NCI-H1092 treated with DMSO at 0.1 percent for 48 hours (cell line): ENCODE measurements at regions not wholly inside any gene's neighbourhood (a gene's known extent, or its start where the extent isn't known, plus 50 kb on each side); places are given as distances from the start of the nearest gene placed in this dataset.

Experiments used
- DNase-seq: peaks from one replicate; lab custom pipeline; 2025; lab: John Stamatoyannopoulos, UW

DNA sequence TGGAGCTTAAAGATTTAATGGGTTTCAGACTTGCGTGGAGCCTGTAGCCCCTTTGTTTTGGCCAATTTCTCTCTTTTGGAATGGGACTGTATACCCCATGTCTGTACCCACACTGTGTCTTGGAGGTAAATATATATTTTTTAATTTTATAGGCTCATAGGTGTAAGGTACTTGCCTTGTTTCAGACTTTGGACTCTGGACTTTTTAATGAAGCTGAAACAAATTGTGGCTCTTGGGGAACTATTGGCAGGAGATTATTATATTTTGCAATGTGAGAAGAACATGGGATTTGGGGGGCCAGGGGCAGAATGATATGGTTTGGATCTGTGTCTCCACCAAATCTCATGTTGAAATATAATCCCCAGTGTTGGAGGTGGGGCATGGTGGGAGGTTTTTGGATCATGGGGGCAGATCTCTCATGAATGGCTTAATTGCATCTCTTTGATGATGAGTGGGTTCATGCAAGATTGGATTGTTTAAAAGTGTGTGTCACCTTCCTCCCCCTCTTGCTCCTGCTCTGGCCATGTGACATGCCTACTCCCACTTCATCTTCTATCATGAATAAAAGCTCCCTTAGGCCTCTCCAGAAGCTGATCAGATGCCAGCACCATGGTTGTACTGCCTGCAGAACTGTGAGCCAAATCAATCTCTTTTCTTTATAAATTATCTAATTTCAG lies 74.1 kb upstream of the ARHGAP20 start:
- no peak for DNase-seq

DNA sequence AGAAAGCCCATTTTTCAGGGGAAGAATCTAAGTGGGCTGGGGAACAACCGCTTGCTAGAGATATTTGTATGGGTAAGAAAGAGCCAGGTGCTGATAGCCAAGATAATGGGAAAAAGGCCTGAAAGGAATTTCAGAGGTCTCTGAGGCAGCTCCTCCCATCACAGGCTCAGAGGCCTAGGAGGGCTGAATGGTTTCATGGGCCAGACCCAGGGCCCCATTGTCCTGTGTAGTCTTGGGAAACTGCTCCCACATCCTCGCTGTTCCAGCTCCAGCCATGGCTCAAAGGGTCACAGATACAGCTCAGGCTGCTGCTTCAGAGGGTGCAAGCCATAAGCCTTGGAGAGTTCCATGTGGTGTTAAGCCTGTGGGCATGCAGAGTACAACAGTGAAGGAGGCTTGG lies 73.2 kb upstream of the ARHGAP20 start:
- DNase-seq, result no peak

DNA sequence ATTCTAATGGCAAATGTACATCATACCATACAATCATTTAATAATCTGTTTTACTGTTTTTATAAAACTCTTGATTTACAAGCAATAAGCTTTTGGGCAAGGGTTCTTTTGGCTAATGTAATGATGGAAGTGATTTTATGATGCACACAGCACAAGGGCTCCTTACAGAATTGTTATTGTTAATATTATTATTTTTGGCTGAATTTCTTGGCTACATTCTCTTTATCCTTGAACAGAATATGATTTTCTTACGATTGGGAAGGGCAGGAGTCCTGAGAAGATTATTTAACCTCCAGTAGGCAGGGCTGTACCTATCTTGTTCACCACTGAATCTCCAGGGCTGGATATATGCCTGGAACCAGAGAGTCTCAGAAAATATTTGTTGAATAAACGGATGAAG lies 70.4 kb upstream of the ARHGAP20 start:
- no peak for DNase-seq

DNA sequence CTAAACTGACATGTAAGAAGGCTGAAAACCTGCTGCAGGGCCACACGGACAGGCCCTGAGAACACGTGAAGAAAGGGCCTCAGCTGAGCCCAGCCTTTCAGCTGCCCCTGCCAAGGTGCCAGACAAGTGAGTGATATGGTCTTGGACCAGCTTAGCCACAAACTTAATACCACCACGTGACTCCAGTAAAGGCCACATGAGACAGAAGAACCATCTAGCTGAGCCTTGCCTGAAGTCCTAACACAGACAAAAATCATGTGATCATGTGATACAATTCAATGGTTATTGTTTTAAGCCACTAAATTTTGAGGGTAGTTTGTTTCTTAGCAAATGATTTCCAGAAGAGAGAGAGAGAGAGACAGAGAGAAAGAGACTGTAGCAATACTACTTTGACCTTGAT lies 66.9 kb upstream of the ARHGAP20 start:
- no peak for DNase-seq

DNA sequence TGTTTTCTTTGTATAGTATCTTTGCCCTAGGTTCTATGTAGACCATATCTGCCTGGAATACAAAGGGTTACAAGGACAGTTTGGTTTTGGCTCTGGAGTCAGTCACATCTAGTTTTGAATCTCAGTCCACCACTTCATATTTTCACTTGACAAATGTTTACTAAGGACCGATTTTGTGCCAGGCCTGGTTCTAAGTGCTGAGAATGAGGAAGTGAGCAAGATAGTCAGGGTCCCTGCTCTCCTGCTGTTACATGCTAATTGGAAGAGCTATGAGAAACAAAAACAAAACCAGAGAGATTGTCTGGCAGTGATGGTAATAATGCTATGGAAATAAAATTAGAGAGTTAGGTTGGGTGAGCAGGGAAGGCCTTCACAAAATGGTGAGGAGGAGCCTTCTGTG lies 66.1 kb upstream of the ARHGAP20 start:
- no peak for DNase-seq

DNA sequence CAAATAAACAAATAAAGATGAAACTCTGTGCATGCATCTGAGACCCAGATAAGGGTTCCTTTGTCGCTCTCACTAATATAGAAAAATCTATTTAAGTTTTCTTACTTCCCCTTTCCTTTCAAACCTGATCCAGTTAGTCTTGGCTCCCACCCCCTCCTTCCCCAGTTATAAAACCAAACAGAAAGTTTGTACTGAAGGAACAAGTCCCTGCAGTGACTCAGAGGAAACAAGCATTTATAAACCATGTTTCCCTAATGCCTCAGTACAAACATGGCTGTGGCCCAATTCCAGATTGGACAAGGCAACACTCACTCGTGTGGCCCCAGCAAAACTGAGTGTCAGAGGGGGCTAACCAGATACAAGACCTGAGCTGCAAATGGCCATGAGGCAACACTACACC lies 65.5 kb upstream of the ARHGAP20 start:
- no peak for DNase-seq

DNA sequence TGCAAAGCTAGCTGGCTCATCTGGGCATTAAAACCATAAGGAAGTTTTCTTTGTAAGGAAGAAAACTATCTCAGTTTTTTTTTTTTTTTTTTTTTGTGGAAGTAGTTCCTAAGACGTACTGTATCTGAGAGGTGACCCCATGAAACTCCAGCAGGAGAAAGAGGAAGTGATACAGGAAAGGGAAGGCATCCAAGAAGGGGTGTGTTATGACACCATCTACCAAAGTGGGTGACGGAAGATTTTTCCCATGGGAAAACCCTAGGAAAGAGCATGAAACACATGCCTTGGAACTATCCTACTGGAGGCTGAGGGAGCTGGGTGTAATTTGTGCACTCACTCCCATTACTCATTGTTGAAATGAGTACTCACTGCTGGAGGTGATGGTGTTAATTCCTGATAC lies 63.8 kb upstream of the ARHGAP20 start:
- DNase-seq, result no peak

DNA sequence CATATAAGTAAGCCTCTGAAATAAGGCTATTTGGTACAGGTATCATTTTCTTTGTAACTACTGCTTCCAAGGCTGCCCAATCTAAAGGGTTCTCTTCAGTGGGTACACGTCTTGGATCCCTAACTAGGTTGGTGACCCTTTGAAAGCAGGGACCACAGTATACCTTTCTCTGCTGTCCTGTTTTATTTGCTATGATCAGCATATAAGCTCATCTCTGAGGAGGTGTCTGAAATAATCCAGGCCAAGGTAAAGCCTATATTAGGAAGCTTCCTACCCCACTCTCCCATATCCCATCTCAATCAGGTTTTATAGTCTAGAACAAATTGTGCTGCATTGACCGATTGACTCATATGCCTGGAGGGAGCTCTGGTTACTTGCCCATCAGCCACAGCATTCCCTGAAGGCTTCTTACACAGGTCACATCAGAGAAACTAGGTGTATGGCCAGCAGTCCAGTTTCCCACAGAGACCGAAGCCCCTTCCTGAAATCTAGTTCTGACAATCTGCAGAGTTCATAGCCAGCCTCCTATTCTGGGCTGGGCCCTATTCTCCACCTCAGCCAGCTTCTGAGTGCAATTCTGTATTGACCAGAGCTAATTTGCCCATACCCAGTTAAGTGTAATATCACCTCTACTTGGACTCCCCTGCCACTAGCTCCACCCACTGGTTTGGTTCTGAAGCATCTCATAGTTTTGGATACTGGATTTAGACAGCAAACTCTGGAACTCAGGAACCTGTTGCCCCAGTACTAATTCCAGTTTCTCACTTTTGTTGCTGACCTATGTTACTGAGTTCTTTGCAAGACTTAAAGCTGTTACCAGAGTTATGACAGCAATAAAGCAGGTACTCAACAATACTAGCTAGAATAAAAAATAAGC lies 62.1 kb upstream of the ARHGAP20 start:
- peak; percentile 8 for DNase-seq

DNA sequence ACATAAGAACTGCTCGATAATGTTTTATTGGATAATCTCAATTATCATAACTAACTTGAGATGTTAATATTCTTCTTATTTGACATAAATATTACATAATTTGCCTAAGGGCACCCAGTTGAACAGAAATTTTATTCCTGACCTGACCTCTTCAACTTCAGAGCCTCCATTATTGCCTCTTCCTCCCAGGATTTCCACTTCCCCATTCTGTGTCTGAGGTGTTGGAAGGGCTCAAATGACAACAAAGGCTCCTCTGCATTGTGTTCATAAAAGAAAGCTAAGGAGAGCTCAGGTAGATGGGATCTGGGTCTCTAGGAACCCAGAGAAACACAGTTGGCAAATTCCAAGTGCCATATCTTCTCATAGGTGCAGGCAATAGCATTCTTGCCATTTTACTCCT lies 61.2 kb upstream of the ARHGAP20 start:
- DNase-seq, result no peak

DNA sequence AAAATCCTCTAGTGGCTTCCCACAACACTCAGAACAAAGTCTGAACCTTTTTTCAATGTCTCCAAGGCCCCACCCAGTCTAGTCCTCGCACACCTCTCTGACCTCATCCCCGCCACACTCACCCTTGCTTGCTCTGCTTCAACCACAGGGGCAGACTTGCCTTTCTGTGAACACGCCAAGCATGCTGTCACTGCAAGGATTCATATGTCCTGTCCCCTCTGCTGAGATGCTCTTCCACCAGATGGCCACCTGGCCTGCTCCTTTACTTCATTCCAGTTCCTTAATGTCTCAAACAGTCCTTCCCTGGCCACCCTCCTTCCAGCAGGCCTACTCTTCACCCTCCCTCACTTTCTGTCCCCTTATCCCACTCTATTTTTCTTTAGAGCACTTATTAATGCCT lies 60.6 kb upstream of the ARHGAP20 start:
- DNase-seq, result no peak

DNA sequence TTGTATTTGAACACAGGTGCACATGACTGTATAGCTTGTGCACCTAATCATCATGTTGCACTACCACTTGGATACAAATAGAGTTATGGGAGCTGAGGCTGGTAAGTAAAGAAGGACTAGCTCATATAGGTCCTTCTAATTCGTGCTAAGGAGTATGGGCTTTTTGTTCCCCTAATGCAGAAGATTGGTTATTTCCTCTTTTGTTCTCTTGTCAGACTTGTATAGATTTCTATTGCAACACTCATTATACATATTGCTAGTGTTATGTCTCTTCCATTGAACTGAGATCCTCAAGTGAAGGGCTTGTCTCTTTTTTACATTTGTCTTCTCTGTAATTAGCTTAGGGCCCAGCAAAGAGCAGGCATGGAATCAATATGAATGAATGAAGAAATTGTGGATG lies 54.1 kb upstream of the ARHGAP20 start:
- DNase-seq, result no peak

DNA sequence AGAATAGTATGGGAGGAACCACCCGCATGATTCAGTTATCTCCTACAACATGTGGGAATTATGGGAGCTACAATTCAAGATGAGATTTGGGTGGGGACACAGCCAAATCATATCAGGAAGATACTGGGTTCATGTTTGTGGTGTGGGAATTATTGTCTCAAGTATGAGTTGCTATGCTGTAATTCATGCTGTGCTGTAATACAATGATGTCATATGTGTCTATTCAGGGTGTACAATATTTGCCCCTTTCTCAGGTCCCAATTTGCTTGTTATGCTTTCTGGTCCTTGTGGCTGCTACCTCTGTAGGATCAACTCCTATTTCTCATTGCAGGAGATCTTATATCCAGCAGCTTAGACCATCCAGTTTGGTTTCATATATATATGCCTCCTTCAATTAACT lies 52.2 kb upstream of the ARHGAP20 start:
- no peak for DNase-seq

DNA sequence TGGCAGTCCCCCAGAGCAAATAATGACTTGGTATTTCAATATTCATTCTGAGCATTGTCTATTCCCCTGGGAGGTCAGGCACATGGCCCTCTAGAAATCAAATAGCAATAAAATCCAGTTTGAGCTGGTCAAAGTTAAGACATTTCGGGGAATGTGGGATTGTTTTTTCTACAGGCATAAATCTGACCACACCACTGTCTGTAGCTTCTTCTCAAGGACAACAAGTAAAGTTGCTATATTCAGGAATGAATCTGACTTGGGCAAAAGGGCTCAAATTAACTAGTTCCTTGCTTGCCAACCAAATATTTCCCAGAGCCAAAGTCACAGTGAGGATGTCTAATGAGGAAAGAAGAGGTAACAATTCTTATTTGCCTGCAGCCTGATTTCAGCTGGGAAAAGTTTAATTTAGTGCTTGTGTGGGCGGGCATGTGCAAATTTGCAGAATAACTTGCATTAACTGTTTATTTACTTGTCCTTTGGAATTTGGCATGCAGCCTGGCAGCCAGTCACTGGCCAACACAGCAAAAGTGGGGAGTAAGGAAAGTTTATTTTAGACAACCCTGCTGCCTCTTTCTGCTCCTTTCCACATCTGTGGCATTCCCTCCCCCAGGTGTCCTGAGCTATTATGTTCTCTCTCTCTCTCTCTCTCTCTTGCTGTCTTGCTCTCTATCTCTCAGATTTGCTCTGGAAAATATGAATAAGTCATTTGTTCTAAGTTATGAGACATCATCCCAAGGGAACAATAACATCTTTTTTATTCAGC lies 51.2 kb upstream of the ARHGAP20 start:
- peak; percentile 85 for DNase-seq

DNA sequence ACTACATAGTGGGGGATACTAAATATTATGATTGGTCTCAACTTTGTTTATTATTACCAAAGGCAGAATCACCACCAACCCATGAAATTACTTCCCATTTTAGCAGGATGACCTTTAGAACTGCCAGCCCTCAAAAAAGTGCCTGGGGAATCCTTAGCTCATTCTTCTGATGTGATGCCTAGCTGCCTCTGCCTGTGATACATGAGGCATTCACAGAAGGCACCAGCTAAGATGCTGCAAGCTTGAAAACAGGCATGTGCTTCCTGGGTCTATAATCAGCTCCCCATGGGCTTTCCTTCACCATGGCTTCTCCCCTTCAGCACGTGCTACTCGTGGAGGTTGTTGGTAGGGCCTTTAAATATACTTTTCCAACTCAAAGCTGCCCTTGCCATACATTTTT lies 50.4 kb upstream of the ARHGAP20 start:
- peak; percentile 52 for DNase-seq
